Peyer's patch (tissue), 4 donors: ENCODE measurements at regions not wholly inside any gene's neighbourhood (a gene's known extent, or its start where the extent isn't known, plus 50 kb on each side); places are given as distances from the start of the nearest gene placed in this dataset.

Source experiments
- POLR2A ChIP-seq, 2 donors: fragments of 450-650 bp; IDR thresholded peaks; one replicate each; pipeline ENCODE4 v1.5.1; 2017; ENCODE audit warnings: antibody characterized with exemption in 2 of 2, mild to moderate bottlenecking in 2 of 2, moderate library complexity in 2 of 2
- TF ChIP-seq, protein P1 (sequence below), 6 experiments: fragments of 450-650 bp in 4 of 6; fragments of 200-600 bp in 2 of 6; sonication (generic) in 1 of 6; IDR thresholded peaks; one replicate each; pipeline ENCODE4 v1.5.1; 2017 to 2019; ENCODE audit warnings: antibody characterized with exemption in 6 of 6, mild to moderate bottlenecking in 3 of 6, moderate library complexity in 1 of 6

DNA sequence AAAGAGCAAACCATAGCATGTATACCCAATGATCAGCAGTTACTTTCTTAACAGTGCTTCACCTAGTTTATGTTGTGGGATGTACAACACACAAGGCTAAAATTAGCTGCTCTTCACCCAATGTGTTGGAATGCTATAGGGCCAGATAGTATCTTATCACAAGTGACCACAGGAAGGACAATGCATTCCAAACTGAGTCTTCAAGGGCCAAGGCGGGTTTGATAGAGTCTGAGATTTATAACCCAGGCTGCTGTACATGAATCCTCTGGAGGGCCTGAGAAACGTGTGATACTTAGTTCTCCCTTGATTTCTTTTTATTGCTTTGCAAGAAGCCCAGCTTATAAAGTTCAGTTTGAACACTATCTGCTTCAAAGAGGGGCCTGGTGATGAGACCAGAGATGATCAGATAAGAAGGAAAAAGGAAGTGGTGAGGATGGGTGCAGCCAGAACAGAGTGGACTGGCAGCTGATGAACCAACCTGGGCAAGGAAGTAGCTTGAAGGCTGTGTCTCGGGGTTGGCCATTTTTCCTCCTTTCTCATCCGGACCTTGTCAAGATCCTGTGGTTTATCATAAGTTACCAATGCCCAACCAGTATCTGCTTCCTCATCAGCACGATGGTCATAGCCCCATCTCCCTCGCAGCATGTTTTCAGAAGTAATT lies 62.2 kb upstream of the BMP2 start:
- TF ChIP-seq, protein P1, sequence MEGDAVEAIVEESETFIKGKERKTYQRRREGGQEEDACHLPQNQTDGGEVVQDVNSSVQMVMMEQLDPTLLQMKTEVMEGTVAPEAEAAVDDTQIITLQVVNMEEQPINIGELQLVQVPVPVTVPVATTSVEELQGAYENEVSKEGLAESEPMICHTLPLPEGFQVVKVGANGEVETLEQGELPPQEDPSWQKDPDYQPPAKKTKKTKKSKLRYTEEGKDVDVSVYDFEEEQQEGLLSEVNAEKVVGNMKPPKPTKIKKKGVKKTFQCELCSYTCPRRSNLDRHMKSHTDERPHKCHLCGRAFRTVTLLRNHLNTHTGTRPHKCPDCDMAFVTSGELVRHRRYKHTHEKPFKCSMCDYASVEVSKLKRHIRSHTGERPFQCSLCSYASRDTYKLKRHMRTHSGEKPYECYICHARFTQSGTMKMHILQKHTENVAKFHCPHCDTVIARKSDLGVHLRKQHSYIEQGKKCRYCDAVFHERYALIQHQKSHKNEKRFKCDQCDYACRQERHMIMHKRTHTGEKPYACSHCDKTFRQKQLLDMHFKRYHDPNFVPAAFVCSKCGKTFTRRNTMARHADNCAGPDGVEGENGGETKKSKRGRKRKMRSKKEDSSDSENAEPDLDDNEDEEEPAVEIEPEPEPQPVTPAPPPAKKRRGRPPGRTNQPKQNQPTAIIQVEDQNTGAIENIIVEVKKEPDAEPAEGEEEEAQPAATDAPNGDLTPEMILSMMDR (IDR thresholded peaks at IDR 0.05): no peak
- TF ChIP-seq POLR2A (IDR thresholded peaks at IDR 0.05): no peak
